HG02885 (cell line): ENCODE measurements at regions not wholly inside any gene's neighbourhood (a gene's known extent, or its start where the extent isn't known, plus 50 kb on each side); places are given as distances from the start of the nearest gene placed in this dataset.

ENCODE experiments used
- ATAC-seq: cut with Tn5 transposase; IDR thresholded peaks from one replicate; pipeline ENCODE4 v1.9.1; 2021; ENCODE audit warnings: mild to moderate bottlenecking; ENCODE audit not compliant: unreplicated experiment, poor library complexity

DNA sequence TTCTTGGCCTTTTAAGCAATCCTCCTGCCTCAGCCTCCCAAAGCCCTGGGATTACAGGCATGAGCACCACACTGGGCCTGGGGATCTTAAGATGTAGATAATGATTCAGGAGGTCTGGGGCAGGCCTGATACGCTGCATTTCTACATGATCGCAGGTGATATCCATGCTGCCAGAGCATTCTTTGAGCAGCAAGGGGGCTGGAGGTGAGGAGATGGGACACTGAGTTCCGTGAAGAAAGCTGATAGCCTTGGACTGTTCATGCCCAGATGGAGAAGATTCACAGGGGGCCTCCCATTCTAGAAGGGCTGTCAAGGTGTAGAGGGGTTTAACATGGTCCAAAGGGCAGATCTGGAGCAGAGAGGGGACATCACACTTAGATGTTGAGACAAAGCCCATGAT, 480.3 kb downstream of the RPS24 start:
- no peak for ATAC-seq

- no peak for ATAC-seq
Observed at GRCh38 chr10:78514459-78514858, 480.8 kb downstream of the RPS24 start.

GRCh38 chr10:78515038-78515872, 481.6 kb downstream of the RPS24 start:
- ATAC-seq = no peak

DNA sequence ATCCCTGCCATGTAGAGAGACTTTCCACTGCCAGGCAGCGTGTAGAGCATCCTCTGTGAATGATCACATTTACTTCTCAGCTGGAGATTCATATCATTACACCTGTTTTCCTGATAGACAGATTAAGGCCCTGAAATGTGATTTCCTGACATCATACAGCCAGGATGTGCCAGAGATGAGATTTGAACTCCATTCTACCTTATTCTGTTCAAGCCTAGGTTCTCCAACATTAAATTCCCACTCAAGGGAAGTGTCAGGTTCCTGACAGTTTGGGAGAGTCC, 482.1 kb downstream of the RPS24 start:
- ATAC-seq = no peak

GRCh38 chr10:78516236-78516635, 482.6 kb downstream of the RPS24 start:
- no peak for ATAC-seq

DNA sequence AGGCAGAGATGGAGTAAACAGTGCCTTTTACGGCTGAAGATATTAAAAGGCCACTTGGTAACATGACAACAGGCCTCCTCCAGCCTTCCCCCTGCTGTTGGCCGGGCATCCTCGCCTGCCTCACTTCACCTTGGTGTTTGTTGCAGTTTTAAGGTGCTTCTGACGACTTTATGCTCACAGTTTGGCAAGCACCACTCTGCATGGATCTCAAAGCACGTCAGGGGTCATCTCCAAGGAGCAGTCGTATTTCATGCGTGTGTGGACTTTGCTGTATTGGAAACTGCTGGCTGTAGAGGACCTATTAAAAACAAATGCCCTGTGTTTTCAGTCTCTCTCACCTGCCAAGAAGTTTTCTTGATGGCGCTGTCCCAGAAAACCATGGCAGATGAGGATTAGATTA, 483.1 kb downstream of the RPS24 start:
- no peak for ATAC-seq

- no peak for ATAC-seq
Observed at GRCh38 chr10:78518224-78518623, 484.6 kb downstream of the RPS24 start.

DNA sequence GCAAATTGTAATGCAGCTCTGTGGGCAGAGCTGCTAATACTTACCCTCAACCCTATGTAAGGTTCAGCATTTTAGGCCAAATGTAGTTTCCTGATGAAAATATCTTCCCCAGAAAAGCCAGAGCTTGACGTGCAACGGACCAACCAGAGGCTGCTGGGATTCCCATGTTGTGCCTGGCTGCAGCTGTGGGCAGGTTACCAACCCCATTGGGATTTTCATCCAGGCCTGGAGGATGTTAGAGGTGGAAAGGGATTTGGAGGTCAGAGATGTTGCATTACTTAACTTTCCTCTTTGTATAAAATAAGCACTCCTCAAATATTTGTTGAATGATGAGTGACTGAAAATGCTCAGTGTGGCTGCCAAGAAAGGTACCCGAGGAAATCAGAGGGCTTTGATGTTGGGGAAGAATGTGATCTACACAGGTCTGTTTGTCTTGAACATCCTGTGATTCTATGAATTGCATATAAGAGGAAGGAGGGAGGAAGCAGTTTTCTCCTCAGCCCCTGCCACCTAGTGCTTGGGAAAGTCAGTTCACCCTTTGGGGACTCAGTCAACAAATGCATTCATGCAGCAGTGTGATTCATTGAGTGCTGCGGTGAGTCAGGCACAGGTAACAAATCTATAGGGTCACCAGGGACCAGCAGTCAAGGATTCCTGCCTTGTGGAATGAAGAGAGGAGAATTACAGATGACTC, 487.2 kb downstream of the RPS24 start:
- no peak for ATAC-seq

- no peak for ATAC-seq
Observed at GRCh38 chr10:78523453-78523852, 489.8 kb downstream of the RPS24 start.

GRCh38 chr10:78524342-78524741, 490.7 kb downstream of the RPS24 start:
- no peak for ATAC-seq

- no peak for ATAC-seq
Observed at GRCh38 chr10:78524941-78525340, 491.3 kb downstream of the RPS24 start.

DNA sequence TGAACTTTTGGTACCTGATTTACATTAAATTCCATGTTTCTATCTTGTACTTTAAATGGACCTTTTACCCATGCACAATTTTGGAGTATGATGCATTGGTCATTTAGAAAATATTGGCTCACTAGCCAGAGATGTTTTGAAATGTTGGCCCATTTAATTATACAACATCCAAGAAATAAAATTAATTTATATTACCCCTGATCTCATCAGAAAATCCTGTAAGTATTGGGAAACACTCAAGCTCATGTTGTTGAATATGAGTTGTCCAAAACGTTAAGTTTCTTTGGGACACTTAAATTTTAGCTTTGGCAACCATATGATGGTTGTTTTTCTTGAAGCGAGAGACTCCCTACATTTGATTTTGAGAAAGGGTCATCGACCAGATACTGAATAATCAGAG, 492.7 kb downstream of the RPS24 start:
- no peak for ATAC-seq

- no peak for ATAC-seq
Observed at GRCh38 chr10:78527296-78527695, 493.6 kb downstream of the RPS24 start.

GRCh38 chr10:78528749-78529204, 495.1 kb downstream of the RPS24 start:
- ATAC-seq = no peak

GRCh38 chr10:78529262-78529661, 495.6 kb downstream of the RPS24 start:
- ATAC-seq = no peak

DNA sequence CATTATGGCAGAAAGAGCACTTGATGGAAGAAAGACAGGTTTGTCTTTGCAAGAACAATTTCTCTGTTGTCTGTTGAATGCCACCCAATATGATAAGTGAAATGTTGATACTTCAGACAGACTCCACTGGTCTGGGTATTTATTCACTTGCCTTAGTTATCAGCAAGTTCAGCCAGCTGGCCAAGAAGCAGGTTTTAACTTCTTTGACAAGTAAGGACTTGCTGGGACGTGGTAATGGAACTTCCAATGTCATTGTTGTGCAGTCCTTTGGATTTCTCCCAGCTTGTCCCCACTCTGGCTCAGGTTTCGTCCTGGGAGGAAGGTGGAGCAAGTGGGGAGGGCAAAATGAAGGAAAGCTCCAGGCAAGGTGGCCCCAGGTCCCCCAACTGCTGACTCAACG, 497.4 kb downstream of the RPS24 start:
- ATAC-seq = no peak

- no peak for ATAC-seq
Observed at GRCh38 chr10:78532480-78533042, 498.9 kb downstream of the RPS24 start.

- no peak for ATAC-seq
Observed at GRCh38 chr10:78533098-78533497, 499.4 kb downstream of the RPS24 start.

DNA sequence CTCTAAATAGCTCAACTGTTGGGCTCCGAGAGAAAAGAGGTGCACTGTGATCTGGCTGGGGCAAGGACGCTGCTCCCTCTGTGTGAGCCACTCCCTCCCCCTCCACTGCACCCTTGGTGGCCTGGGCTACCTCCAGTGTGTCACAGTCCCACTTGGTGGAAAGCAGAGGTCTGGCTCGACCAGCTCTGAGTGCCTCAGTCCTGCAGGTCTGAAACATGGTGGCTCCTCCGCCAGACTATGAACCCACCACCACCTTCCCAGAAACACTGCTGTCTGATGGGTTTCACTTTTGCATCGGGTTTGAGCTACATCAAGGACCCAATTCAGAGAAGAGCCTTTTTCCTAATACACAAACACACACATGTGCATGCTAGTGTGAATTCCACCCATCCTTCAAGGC, 500.1 kb downstream of the RPS24 start:
- no peak for ATAC-seq

GRCh38 chr10:78535716-78536218, 502.1 kb downstream of the RPS24 start:
- ATAC-seq = no peak

DNA sequence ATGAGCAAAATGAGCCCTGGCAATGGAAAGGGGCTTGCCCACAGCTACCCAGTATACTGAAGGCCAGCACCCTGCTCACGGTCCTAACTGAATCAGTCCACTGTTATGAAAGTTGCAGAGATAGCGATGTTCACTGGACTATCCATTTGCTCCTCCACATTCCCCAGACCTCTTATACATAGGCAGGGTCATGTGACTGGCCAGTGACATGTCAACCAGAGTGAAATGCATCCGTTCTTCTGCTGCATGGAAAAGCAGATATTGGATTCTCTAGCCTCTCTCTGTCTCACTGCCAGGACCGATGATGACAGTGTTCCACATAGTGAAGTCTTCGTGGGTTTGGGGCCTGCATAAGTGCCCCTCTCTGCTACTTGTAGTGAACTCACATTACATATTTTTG, 503.4 kb downstream of the RPS24 start:
- ATAC-seq = no peak
